GM19193 (cell line): ENCODE measurements at regions not wholly inside any gene's neighbourhood (a gene's known extent, or its start where the extent isn't known, plus 50 kb on each side); places are given as distances from the start of the nearest gene placed in this dataset.

ENCODE experiments used
- POLR2A ChIP-seq: IDR thresholded peaks from 4 replicates; pipeline ENCODE4 v1.6.1; 2011; ENCODE audit not compliant: insufficient read depth, insufficient read length; ENCODE audit errors: extremely low read depth

DNA sequence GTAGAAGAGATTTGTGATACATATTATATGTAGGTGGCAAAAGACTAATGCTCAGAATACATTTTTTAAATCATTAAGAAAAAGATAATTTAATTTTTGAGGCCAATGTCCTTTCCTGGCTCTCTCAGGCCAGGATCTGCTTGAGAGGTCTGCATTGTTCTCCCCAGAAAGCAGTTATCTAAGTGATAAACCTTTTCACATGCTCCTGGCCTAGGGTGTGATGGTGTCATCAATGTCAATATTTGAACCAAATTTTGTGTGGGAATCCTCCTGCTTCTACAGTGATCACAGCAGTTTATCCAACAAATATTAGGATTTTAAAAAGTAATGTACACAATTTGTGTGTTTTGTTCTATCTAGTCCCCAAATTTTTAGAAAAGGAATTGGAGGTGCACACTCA is 166.6 kb downstream of the DIRAS2 start:
- TF ChIP-seq POLR2A, result no peak

GRCh38 chr9:90477535-90477934 is 165.1 kb downstream of the DIRAS2 start:
- TF ChIP-seq POLR2A, result no peak

GRCh38 chr9:90478821-90479220 is 163.8 kb downstream of the DIRAS2 start:
- no peak for TF ChIP-seq POLR2A

DNA sequence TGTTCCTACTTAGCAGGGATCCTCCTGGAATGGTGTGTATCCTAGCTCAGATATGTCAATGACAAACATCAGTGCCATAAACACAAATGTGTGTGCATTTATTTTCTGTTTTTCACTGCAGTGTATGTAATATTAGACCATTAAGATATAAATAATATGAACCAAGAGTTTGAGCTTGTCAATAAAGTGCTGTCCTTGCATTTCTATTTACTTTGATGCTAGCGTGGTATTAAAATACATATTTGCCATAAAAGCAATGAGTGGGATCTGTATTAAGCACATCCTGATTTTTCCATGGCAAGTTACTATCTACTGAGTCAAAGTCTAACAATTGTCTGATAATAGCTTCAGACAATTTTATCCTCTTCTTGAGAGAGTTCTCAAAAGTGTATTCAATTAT is 157.6 kb downstream of the DIRAS2 start:
- no peak for TF ChIP-seq POLR2A

- TF ChIP-seq POLR2A, result no peak
These were observed 153.6 kb downstream of the DIRAS2 start for GRCh38 chr9:90489066-90489465.

DNA sequence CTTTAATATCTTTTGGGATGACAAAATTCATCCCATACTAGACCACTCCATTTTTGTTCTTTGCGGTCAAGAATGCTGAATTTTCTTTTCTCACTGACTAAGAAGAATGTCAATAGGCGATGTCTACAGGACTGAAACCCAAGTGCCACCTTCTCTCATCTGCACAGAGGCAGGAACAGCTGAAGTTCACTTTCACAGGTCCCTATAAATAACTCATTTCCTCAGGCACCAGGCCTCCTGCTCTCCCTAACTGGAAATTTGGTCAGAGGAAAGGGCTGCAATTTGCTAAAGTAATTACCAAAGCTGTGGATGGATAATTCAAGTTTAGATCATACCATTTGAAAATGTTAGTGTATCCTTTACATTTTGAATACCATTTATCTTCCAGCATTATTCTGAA is 142.9 kb downstream of the DIRAS2 start:
- TF ChIP-seq POLR2A, result no peak

DNA sequence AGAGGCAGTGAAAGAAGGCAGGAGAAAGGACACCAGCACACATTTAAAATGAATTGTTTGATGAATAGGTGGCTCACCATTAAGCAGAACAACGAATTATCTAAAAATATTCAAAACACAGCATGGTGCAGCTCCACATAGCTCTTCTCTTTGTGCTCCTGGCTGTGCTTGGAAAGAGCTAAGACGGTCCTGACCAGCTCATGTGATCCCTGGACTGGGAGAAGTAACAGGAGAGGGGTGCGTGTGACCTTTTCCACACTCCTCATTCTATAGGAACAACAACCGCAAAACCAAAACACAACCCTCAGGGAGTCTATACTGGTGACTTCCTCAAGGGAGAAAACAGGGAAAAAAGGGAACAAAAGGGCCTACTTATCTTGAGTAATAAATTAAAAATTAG is 140.5 kb downstream of the DIRAS2 start:
- no peak for TF ChIP-seq POLR2A

DNA sequence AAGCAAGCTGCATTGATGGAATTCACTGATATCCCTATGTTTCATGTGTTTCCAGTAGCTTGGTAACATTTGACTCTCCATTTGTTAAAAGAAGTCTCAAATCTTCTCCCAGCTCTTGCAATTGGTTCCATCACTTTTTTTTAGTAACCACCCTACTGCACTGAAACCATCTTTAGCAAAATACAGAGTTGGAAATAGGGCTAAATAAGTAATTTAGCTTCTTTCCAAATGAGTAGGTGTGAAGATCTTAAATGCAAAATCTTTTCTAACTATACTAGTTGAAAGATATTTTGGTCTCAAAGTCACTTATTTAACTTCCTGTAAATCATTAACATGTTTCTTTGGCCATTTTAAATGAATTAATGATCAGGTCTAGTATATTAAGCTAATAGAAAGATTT is 138.1 kb downstream of the DIRAS2 start:
- no peak for TF ChIP-seq POLR2A

DNA sequence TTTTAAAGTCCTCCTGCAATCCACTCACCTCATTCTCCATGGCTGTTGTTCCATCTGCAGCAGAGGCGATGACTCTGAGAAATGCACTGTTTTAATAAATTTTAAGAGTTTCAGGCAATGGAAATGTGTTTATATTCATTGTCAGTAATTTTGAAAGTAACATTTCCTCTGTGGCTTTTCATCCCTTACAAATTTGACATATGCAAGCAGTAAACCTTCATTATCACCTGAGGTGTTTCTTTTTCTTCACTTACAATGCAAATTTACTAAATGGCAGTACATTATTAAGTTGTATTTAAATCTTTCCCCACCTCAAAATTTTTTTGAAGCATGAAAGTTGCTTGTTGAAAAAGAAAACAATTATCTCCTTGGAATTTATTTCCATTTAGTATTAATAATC is 136.9 kb downstream of the DIRAS2 start:
- TF ChIP-seq POLR2A, result no peak

DNA sequence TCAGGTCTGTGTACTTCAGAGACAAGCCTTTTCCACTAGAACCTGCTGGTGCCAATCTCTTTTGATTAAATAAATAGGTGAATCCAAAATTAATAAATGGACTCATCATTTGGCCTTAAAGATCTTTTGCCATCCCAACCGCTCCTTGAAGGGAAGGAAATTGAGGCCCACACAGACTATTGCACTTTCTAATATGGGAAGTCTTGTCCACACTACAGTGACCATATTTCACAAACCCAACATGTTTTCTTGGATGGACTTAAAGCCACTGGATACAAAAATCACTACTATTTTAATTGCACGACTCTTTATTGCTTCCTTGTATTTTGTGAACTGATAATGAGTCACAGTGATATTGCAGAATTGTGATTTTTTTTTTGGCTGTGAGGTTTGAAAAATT is 135.0 kb downstream of the DIRAS2 start:
- no peak for TF ChIP-seq POLR2A

GRCh38 chr9:90508940-90509339 is 133.7 kb downstream of the DIRAS2 start:
- TF ChIP-seq POLR2A, result no peak

DNA sequence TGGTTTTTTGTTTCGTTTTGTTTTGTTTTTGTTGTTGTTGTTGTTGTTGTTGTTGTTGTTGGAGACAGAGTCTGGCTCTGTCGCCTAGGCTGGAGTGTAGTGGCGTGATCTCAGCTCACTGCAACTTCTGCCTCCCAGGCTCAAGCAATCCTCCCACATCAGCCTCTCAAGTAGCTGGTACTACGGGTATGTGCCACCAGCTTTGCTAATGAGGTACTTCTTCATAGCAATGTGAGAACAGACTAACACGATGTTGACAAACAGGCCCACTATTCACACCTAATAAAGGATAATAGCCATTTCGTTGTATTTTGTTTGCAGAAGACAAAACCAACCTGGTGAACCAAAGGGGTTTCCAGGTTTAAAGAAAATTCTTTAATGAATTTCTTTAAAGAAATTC is 130.9 kb downstream of the DIRAS2 start:
- TF ChIP-seq POLR2A, result no peak

DNA sequence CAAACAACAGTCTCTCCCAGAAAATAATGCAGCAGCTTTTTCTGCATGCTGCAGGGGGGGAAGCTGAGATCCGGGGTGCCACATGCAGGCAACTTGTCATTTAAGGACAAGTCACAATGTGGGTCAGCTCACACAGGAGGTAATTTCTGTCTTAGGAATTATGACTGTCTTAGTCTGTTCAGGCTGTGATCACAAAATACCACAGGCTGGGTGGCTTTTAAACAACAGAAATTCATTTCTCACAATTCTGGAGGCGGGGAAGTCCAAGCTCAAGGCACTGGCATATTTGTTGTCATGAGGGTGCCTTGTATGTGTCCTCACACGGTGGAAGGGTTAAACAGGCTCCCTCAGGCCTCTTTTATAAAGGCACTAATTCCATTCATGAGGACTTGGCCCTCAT is 127.7 kb downstream of the DIRAS2 start:
- TF ChIP-seq POLR2A, result no peak

GRCh38 chr9:90515510-90515909 is 127.1 kb downstream of the DIRAS2 start:
- no peak for TF ChIP-seq POLR2A

DNA sequence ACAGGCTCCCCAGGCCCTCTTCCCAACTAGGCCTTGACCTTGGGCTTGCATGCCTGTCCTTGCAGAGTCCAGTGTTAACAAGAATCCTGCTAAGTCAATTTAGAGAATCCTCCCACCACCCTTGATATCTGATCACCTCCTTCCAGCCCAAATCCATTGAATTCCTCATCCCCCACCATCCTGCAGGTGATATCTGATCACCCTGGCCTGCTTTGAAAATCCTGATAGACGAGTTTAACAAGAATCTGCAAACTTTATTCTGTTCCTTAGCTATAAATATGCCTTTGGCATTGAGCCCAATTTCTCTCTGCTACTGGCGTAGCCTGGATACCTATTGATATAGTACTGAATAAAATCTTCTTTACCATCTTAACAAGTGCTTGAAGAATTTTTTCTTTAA is 125.5 kb downstream of the DIRAS2 start:
- no peak for TF ChIP-seq POLR2A

DNA sequence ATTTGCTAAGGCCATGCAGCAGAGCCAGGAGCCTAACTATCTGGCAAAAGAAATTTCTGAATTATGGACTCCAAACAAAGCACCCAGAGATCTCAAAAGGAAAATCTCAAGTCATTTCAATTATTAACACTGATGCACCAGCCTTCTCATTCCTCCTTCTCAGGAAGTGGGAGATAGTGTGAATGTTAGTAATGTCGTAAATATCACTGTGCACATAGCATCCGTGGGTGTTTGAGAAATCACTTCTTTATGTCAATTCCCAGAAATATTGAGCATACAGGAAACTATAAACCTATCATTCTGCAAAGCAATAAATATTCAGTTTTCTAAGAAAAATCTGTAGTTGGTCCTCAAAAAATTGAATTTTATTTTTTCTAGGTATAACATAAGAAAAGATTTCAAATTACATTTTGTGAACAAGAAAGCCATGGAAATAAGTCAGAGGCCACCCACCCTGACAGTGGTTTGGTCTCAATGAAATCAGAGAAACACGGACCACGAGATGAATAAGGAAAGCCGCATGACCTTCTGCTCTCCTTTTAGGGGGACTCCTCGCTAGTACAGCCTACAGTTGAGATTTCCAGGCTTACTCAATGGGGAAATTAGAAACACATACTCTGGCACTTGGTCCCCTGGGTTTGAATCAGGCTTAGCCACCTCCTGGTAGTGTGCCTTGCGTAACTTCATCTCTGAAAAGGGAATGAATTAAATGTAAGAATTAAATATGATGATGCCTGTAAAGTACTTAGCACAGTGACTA is 120.6 kb downstream of the DIRAS2 start:
- TF ChIP-seq POLR2A, result no peak

DNA sequence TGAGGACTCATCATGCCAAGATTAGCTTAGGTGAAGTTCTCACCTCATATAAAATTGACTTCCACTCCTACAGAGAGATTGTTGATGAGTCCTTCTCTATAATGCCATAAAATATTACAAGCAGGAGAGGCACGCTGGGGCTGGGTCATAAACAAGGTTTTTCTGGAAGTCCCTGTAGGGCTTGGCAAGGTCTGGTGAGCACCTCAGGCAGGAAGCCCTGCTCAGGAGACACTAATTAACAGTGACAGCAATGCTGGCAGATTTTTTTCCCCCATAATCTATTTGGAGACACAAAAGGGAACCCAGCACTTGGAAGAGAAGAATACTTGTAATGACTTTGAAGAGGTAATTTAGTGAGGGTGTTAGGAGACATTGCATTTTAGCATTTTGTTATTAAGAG is 118.7 kb downstream of the DIRAS2 start:
- TF ChIP-seq POLR2A, result no peak

DNA sequence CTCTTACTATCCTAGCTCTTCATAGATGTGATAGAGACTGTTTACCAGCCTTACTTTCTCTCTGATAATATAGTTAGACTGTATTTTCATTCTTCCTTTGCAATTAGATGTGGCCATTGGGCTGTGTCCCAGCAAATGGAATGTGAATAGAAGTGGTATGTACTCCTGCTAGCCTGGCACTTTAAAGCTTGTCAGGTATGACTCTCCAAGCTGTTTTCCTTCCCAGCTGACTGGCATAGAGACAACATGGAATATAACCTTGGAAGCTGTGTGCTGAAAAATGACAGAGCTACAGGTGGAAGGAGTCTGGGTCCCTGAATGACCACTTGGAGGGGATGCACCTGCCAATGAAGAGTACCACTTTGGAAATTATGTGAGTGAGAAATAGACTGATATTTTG is 116.2 kb downstream of the DIRAS2 start:
- no peak for TF ChIP-seq POLR2A

DNA sequence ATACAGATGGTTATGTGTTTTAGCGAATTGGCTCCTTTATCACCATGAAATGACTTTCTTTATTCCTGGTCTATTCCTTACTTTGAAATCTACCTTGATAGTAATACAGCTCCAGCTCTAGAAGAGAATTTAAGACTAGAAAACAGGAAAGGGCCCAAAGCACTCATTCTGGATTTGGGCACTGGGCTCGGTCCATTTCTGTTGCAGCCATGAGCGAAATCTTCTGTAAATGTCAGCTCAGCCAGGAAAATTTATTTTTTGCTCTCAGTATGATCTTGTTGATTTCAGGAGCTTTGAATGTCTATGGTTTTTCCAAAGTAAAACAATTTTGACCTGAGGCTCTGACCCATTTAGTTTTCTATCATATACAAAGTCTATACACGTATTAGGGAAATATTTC is 104.1 kb downstream of the DIRAS2 start:
- TF ChIP-seq POLR2A, result no peak
